GM18870 (cell line): ENCODE measurements at regions not wholly inside any gene's neighbourhood (a gene's known extent, or its start where the extent isn't known, plus 50 kb on each side); places are given as distances from the start of the nearest gene placed in this dataset.
"Not testable (repeated sequence)": the region's sequence is repeated elsewhere in the genome, so short reads cannot be mapped to it uniquely, and the experiment has no call there.

Source experiments
- ATAC-seq: cut with Tn5 transposase; IDR thresholded peaks from one replicate; pipeline ENCODE4 v1.9.1; 2021; ENCODE audit warnings: moderate library complexity; ENCODE audit not compliant: unreplicated experiment

DNA sequence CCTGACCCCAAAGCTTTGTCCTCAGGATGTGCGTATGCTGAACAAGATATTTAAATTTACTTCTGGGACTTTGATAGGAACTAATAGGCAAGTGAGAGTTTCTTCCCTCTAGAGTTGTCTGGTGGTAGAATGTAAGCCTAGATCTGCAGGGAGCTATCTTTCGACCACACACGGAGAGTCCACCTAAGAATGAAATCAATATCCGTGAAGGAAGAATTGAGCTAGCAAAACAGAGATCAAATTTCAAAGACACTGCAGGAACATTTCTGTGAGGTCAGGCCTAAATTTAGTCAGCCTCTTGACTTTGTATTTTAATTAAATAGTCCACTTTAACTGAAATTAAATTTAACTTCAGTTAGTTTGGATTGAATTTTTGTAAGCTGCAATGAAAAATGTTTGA lies 871.3 kb downstream of the RAB28 start:
- no peak for ATAC-seq

DNA sequence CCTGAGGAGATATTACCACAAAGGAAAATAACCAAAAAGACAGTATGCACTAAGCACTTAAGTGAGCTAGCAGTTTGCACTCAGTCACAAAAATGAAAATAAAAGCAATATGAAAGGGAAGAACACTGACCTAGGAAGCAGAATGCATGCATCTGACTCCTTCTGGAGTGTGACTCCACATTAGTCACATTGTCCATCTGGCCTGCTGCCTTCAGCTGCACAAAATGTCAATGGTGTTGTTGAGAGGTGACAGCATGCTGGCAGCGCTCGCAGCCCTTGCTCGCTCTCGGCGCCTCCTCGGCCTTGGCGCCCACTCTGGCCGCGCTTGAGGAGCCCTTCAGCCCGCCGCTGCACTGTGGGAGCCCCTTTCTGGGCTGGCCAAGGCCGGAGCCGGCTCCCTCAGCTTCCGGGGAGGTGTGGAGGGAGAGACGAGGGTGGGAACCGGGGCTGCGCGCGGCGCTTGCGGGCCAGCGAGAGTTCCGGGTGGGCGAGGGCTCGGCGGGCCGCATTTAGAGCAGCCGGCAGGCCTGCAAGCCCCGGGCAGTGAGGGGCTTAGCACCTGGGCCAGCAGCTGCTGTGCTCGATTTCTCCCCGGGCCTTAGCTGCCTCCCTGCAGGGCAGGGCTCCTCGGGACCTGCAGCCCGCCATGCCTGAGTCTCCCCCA lies 874.8 kb downstream of the RAB28 start:
- ATAC-seq: not testable (repeated sequence)

DNA sequence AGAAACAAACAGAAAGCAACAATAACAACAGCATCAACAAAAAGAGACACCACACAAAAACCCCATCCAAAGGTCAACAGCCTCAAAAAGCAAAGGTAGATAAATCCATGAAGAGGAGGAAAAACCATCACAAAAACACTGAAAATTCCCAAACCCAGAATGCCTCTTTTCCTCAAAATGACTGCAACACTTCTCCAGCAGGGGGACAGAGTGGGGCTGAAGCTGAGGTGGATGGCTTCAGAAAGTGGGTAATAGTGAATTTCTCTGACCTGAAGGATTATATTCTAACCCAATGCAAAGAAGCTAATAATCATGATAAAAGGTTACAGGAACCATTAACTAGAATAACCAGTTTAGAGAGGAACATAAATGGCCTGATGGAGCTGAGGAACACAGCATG lies 888.2 kb downstream of the RAB28 start:
- no peak for ATAC-seq

DNA sequence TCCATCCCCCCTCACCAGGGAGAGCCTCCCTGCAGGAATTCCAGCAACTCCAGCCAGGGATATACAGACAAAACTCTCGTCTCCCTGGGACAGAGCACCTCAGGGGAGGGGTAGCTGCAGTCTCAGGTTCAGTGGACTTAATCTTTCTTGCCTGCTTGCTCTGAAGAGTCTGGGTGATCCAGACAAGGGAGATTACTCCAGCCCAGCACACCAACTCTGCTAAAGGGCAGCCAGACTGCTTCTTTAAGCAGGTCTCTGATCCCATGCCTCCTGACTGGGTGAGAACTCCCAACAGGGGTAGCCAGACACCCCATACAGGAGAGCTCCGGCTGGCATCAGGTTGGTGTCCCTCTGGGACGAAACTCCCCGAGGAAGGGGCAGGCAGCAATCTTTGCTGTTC lies 888.7 kb downstream of the RAB28 start:
- no peak for ATAC-seq

DNA sequence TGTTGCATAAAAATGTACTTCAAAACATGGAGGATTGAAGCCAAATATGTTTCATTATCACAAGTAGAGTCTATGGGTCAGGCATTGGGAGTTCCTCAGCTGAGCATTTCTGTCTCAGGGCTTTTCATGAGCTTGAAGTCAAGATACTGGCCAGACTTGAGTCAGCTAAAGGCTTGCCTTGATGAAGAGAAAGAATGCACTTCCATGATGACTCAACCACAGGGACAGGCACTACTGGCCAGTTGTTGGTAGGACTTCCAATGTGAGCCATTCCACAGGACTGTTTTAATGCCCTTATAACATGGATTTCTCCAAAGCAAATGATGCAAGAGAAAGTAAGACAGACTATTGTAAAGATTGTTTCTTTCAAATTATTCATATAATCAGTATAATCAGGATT lies 895.6 kb downstream of the RAB28 start:
- no peak for ATAC-seq

DNA sequence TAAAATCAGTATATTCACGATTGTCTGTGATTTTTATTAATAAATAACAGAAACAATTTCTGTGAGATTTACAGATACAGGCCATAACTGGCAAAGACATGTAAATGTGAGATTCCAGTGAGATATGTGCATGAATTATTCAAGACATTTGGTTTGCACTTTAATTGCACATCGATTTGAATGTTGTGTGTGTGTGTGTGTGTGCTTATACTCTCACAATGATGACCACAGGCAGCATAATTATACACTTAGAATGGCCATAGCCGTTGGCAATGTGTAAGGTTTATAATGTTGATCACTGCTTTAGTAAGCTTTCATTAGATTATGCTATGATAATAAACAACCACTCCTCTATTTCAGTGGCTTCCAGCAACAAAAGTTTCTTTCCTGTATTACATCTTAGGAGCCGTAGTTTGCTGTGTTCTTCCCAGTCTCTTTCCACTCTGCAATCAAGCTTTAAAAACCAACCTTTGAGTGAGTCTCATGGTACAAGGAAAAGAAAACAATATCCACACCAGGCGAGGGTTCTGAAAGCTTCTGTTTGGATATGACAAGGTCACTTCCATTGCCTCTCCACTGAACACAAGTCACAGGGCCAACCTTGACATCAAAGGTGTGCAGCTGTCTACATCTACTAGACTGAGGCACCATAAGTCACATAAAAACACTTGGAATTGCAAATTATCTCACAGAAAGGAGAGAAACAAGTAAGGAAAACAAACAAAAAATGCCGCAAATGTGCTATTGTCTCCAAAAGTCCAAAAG lies 897.7 kb downstream of the RAB28 start:
- ATAC-seq: no peak

DNA sequence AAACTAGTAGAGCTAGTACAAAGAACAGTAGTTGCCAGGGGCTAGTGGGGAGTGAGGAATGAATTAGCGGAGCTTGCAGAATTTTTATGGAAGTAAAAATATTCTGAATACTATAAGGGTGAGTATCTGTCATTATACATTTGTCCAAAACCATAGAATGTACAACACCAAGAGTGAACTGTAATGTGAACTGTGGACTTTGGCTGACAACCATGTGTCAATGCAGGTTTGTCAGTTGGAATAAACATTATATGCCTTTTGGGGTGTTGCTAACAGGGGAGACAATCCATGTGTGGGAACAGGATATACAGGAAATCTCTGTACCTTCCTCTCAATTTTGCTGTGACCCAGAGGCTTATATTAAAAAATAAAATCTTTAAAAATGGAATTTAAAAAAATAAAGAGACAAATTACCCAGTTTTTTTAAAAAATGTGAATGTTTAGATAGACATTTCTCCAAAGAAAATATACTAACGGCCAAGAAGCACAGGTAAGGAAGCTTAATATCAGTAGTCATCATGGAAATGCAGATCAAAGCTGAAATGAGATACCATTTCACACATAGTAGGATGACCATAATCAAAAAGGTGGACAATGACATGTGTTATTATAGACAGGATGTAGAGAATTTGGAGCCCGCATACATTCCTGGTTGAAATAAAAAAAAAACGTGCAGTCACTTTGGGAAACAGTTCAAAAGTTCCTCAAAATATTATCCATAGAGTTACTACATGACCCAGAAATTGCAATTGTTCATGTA lies 899.8 kb downstream of the RAB28 start:
- no peak for ATAC-seq

DNA sequence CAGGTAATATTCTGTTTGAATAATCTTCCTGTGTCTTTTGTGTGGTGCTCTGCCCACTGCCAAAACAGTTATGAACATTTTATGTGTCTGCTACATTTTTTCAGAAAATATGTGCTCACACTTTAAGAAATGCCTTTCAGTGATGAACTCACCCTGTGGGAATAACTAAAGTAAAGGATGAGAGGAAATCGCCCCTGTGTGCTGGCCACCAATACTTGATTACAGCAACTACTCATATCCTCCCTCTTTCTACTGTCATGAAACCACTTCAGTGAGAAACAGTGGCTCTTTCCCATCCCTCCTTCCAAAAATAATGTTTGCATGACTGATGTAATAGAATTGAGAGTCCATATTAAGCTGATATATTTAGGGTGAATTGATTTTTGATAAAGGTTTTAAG lies 900.9 kb downstream of the RAB28 start:
- ATAC-seq: no peak

DNA sequence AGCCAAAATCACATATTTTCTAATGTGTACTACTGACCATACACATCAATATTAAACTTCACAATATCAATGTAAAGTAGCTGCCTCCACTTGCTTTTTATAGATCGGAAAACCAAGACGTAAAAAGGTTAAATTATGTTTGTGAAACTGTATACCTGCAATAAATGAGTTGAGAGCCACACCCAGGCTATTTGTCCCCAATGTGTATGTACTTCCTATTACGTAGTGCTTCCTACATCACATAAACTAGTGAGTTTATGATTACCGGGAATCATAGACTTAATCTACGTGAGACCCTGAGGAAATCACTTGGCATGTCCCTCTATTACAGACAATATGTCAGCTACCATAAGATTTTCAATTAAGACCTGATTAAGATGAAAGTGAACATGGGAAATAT lies 903.4 kb downstream of the RAB28 start:
- no peak for ATAC-seq

DNA sequence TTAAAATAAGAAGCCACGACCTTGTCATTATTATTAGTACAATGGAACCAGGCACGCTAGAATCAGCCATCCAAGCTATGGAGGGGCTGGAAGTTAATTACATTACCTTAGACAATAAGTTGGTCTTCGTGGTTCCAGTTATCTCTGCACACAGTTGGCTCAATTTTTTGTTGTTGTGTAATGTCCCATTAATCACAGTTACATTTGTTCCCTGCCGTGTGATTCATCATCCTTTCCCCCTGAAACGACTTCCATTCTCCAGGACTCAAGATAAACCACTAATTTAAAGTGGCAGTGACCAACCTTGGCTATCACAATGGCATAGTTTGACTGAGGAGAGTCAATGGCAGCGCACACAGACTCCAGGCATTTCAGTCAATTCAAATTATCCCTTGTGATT lies 905.0 kb downstream of the RAB28 start:
- ATAC-seq: no peak

DNA sequence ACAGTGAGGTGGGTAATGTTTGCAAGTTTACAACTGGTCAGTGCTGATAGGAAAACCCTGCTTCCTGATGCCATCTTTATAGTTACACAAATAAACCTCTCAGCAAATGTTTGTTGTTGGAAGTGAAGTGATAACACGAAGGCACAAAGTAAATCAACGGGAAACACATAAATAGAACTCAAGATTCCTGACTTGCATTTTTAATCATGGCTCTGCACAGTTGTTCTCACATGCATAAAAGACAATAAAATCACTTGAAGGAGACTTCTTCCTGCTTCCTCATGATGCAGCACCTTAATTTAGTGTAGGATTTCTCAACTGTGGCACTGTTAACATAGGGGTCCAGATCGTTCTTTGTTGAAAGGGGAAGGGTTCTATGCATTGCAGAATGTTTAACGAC lies 907.7 kb downstream of the RAB28 start:
- no peak for ATAC-seq

DNA sequence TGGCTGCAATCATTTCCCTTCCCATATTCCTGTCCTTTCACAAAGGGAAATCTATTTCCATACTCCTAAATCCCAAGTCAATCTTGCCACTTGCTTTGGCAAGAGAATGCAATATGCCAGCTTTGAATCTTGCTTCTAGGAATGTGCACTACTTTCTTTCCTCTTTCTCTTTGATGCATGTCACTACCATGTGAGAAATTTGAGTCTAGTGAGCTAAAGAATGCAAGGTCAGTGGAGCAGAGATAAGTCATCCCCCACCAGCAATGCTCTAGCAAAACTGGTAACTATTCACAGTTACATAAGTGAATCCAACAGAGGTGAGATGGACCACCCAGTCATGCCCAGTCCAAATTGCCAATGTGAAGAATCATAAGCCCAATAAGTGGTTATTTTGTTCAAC lies 910.4 kb downstream of the RAB28 start:
- ATAC-seq: no peak

DNA sequence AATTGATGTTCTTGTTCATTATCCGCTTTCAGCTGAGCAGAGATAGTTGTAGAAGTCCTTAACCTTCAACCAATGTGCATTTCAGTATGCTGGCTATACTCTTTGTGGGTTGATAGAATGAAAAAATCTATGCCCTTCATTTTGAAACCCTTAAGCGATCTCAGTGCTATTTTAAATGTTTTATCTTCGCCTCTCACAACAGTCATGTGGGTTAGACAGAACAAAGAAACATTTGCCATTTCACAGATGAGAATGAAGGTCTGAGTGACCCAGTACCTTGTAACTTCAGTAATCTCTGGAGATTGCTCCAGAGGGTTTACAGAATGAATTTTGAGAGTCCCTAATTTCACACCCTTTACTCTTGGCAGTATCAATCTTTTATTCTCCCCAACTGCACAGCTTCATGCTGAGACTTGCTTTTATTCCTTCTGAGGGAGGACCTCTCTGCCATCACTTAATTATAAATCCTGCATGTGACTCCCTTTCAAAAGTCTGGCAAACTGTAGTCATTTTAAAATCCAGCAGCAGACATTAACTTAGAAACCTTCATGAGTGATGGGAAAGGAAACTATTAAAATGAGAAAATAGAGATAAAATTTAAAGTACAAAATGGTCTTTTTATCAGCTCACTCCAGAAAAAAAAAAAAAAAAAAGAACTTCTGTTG lies 921.5 kb downstream of the RAB28 start:
- ATAC-seq: no peak

DNA sequence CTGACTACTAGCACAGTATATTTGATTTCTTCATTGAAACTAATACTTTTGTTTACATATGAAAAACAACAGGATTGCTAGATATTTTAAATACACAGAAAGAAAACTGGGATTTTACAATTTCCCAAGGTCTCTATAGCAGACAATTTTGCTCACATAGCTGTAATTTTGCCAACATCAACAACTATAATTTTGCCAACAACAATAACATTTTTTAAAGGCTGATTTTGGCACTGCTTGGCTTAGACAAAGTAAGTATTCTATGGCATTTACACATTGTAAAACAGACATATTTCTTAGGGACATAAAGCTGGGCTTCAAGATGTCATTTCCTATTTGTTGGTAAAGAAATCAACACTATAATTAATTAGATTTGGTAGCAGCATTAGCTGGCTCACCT lies 922.1 kb downstream of the RAB28 start:
- no peak for ATAC-seq

DNA sequence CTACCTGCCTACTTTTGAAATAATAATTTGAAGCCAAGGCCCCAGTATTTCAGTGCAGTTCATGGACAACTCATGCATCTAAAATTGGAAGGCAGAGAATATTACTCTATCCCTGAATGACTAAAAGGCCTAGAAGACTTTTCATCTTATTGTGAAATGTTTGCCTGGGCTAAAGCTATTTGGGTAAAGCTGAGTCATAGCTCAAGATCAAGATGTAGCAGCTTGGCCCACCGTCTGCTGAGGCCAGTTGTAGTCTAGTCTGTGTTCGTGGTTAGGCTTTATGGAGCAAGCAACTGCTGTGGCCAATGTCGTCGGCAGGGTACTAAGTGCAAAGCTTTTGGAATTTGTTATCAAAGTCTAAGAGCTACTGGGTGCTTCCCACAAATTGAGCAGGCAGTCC lies 929.1 kb downstream of the RAB28 start:
- ATAC-seq: no peak

DNA sequence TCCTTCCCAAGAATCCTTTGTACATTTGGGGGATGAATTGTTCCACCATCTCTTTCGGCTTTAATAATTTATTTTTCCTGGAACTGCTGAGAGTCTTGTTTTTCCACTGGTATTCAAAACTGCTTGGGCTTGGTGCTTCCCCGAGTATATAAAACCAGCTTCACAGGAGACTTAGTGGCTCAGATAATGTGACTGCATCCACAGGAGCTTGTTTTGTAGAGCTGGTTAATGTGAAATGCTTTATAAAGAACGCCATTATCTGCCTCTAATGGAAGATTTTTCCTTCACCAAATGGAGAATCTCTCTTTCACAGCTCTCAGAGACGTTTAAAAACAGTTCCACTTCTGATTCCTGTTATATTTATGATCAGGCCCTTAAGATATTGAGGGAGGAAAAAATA lies 935.5 kb downstream of the RAB28 start:
- no peak for ATAC-seq

DNA sequence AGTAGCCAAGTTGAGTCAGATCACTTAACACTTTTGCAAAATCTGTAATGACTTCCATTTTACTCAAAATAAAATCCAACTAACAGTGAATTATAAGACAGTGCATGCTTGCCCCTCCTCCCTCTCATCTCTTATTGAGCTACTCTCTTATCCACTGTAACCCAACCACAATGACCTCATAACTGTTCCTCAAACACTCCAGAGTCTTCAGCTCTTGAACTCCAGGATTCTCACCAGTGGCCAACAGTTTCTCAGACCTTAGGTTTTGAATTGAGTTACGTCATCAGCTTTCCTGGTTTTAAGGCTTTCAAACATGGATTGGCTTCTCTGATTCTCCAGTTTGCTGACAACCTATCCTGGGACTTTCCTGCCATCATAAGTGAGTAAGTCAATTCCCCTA lies 938.3 kb downstream of the RAB28 start:
- no peak for ATAC-seq

DNA sequence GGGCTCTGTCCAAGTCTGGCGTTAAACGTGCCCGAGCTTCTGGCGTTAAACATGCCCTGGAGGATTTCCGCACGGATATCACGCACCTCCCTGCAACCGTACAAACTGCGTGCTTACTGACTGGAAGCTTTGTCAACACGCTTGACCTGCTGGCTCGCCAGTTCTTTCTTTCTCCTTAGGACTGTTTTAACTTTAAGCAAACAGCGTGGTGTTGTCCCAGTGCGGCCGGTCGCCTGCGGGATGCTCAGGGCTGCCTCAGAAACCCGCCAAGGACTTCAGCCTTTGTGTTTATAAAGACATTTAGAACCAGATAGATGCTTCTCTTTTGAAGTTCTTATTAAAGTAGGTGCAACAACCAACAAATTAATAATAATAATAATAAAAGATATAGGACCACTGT lies 946.0 kb downstream of the RAB28 start:
- ATAC-seq: no peak

DNA sequence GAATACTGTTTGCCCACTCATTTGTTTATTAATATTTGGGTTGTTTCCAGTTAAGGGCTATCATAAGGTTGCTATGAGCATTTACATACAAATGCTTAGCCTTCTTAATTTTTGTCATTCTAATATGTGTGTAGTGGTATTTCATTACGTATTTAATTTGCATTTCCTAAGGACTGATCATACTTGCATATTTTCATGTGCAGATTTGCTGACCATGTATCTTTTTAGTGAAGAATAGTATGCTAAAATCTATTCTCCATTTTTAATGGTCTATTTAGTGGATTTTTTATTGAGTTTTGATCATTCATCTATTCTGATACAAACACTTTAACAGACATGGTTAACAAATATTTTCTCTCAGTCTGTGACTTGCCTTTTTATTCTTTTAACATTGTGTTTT lies 949.5 kb downstream of the RAB28 start:
- no peak for ATAC-seq

DNA sequence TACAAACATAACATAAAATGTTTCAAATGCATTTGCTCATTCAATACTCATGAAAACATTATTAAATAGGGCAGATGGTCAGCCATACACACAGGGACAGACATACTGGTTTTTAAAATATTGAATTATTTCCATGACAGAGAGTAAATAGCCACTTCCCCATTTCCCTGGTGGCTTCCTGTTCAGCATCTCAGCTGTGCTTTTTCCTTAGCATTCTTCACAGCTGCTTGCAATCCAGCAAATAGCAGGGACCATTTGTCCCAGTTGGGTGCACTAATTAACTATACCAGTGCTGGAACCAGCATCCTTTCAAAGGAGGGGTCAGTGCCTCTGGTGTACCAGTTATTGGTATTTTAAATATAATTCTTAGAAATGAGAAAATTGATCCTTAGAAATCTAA lies 964.7 kb downstream of the RAB28 start:
- ATAC-seq: no peak

DNA sequence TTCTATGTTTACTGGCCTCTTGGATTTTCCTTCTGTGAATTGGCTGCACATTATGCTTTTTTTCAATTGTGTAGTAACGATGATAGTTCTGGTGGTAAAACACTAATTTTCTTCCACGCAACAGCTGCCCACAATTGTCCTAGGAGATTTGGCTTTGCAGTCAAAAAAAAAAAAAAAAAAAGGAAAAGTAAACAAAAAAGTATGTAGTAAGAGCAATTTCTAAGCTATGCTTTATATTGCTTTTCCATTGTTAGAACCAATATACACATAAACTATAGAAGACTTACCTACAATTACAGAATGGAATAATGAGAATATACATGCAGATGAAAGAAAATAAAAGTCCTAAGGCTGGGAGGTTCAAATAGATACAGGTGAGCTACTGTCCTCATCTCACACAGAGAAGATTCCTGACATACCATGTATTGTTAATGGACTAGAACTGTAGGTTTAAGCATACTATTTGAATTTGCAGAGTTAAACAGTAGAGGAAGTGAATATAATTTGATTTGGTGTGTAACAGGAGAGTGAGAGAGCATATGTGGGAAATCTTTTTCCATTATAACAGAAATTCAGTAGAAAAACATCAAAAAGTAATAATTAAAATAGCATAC lies 976.2 kb downstream of the RAB28 start:
- no peak for ATAC-seq
